GM21447 (cell line): ENCODE measurements at regions not wholly inside any gene's neighbourhood (a gene's known extent, or its start where the extent isn't known, plus 50 kb on each side); places are given as distances from the start of the nearest gene placed in this dataset.
"Not testable (repeated sequence)": the region's sequence is repeated elsewhere in the genome, so short reads cannot be mapped to it uniquely, and the experiment has no call there.

ENCODE experiments used
- ATAC-seq: cut with Tn5 transposase; IDR thresholded peaks from one replicate; pipeline ENCODE4 v1.9.1; 2021; ENCODE audit not compliant: unreplicated experiment

DNA sequence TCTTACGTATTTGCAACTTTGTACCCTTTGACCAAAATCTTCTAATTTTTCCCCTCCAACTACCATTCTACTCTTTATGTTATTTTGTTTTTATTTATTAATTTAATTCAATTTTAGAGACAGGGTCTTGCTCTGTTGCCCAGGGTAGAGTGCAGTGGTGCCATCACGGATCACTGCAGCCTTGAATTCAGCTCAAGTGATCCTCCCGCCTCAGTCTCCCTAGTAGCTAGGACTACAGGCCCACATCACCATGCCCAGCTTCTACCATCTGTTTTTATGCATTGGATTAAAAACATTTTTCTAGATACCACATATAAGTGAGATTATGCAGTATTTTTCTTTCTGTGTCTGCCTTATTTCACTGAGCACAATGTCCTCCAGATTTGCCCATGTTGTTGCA lies 2912.5 kb downstream of the RPIA start:
- not testable (repeated sequence) for ATAC-seq

DNA sequence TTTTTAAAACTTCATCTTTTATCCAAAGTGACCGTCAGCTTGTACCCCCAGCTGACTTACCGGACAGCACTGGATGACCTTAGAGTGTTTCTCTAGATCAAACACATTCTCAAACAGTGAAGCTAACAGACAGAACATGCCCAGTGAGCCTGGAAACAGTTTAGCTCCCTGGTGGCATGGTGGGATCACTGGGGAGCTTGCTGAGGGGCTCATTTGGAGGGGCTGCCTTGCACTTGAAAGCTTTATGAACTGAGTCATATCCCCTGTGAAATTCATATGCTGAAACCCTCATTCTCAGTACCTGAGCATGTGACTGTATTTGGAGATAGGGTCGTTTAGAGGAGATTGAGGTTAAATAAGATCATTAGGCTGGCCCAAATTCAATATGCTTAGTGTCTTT lies 2913.2 kb downstream of the RPIA start:
- not testable (repeated sequence) for ATAC-seq

DNA sequence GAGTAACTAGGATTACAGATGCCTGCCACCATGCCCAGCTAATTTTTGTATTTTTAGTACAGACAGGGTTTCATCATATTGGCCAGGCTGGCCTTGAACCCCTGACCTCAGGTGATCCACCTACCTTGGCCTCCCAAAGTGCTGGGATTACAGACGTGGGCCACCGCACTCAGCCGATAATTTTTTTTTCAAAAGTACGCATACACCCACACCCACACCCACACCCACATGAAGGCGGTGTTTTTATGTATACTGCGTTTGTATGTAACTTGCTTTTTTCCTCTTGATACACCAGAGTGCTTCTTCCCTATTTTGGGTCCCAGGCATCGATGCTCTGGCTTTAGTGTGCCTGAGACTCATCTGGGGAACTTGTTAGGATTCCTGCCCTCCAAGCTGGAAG lies 2932.3 kb downstream of the RPIA start:
- not testable (repeated sequence) for ATAC-seq

DNA sequence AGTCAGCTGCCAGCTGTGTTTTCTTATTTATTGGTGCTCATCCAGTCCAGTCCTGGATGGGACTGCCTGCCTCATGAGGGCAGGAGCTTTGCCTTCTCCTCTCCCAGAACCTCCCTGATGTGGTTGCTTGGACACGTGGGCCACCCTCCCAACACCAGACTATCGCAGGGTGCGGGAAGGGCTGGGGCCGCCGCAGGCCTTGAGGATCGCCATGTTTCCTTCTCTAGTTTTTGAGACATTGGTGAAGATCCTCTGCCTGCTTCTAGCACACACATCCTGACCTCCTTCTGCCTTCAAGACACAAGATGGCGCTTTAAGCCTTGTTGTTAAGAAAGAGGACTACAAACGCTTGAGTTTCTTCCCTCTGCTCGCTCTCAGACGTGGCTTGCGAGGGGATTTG lies 2937.0 kb downstream of the RPIA start:
- not testable (repeated sequence) for ATAC-seq

DNA sequence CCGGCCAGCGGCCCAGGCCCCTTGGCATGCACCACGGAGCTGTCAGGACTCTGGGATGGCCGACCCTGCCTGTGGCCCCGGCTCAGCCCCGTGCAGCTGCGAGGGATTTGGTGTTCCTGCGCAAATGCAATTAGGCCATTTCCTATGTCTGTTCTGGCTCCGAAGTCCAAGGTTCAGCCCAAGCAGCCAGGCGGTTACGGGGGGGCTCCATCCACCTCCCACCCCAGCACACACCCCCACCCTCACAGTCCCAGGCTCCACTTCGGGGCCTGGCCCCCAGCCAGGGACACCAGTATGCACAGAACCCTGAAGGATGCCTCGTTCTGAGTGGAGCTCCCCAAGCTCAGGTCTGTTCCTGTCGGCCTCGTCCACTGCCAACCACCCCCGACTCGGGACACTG lies 2965.7 kb downstream of the RPIA start:
- not testable (repeated sequence) for ATAC-seq

DNA sequence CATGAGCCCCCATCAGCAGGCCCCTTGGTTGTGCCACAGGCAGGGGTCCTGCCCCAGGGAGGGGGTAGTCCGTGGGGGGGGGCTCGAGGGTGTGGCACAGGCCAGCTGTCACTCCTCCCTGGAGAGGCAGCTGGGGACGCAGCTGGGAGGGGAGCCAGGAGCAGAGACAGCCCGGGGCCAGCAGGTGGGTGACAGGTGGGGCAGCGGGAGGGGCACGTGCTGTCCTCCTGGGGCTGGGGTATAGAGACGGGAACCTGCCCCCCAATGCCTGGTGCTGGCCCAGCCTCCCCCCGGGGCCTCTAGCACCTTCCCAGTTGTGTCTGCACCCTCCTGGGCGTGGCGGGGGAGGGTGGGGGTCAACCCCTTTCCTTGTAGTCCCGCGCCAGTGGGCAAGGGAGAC lies 2966.9 kb downstream of the RPIA start:
- not testable (repeated sequence) for ATAC-seq

DNA sequence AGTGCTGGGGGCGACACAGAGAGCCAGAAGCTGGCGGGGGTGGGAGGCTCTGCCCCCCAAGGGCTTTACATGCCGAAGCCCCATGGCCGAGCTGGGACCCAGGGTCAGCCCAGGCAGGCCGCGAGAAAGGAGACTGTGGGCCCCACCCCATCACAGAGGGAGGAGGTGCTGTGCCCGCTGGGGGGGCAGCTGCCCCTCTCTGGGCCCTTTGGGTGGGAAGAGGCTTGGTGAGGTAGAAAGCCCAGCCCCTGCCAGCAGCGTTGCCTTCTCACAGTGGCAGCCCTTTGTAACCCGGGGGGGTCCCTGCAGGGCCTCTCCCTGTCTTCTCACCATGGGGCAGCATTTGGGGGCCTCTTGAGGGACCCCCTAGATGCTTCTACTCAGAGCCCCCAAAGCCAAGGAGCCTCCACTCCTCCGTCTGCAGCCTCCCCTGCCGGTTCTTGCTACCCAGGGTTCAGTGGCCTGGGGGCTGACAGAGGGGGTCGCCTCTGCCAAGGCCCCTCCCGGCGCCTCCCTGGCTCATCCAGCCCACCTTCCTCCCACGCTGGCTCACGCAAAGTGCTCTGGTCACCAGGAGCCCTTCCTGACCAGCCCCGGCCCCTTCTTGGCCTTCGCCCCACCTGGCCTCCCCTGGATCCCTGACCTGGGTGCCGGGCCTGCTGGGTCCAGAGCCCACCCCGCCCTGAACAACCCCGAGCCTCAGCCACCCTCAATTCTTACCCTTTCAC lies 2967.9 kb downstream of the RPIA start:
- not testable (repeated sequence) for ATAC-seq

DNA sequence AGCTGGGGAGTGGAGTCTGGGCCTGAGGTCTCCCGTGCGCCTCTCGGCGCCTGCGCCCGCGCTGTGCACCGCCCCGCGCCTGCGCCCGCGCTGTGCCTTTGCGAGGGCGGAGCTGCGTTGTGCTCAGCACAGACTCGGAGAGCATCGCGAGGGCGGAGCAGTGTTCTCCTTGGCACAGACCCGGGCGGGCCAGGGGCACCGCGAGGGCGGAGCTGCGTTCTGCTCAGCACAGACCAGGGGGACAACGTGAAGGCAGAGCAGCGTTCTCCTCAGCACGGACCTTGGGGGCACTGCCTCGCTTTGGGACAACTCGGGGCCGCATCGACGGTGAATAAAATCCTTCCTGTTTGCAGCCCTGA lies 2968.4 kb downstream of the RPIA start:
- peak; percentile 69 for ATAC-seq

DNA sequence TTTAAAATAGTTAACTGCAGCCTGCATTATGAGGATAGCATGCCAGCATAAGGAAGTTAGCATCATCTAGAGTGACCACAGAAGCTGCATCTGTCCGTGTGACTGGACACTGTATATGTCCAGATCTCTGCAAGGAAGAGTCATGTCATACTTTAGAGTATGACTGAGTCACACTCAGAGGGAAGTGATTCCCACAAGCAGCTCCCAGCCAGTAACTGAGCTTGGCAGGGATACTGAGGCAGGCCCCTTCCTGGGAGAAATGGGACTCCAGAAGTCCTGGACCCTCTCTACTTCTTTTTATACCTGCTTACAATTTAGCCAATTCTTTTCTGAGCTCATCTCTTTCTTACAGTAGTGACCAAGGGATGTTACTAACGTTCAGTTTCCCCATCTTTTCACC lies 2975.9 kb downstream of the RPIA start:
- not testable (repeated sequence) for ATAC-seq

DNA sequence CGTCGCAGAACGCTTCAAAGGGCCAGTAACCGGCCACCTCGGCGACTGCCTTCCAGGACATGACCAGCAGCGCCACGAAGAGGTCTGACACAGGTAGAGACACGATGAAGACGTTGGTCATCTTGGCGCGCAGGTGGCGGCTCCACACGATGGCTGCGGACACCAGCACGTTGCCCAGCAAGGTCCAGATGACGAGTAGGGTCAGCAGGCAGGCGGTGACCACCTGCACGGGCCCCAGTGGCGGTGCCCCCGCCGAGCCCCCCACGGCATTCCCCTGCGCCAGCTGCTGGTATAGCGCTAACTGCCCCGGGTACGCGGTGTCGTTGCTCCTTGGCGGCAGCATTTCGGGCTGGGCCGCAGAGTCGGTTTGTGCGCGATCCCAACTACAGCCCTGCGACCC lies 2994.1 kb downstream of the RPIA start:
- not testable (repeated sequence) for ATAC-seq

DNA sequence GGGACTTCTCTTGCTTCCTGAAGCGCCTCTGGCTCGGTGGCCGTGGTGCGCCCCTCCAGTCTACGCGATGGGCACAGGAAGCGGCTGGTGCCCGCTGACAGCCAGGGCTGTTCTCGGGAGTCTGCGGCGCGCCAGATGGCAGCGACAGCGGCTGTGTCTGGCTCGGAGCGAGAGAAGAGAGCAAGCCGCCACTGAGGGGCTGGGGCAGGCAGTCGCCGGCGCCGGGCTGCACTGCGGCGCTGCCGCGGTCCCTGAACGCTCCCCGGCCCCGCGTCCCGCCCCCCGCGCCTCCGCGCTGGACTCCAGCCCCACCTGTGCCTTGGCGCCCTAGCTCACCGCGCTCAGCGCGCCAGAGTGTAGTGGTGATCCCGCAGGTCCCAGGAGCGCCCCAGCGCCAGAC lies 2994.6 kb downstream of the RPIA start:
- ATAC-seq: not testable (repeated sequence)
